Fibroblast of pulmonary artery (primary cell): ENCODE measurements at regions not wholly inside any gene's neighbourhood (a gene's known extent, or its start where the extent isn't known, plus 50 kb on each side); places are given as distances from the start of the nearest gene placed in this dataset.
"Not testable (repeated sequence)": the region's sequence is repeated elsewhere in the genome, so short reads cannot be mapped to it uniquely, and the experiment has no call there.

ENCODE experiments used
- DNase-seq: peaks from one replicate; pipeline ENCODE4 v3.0.0-alpha.2; 2010; ENCODE audit warnings: low read depth
- H3K4me3 ChIP-seq: replicated peaks from 2 replicates; pipeline ENCODE4 v1.5.1; 2011; ENCODE audit warnings: low read depth, mild to moderate bottlenecking, control low read depth, low read length, moderate library complexity
- CTCF ChIP-seq: IDR thresholded peaks from 2 replicates; pipeline ENCODE4 v1.5.1; 2011; ENCODE audit warnings: mild to moderate bottlenecking, control low read depth, low read length, inconsistent platforms; ENCODE audit errors: missing control alignments

GRCh38 chr11:57901756-57902155, 121.9 kb upstream of the OR9Q1 start:
- no peak for TF ChIP-seq CTCF
- DNase-seq, result no peak
- no peak overlapping the region for H3K4me3 ChIP-seq

- DNase-seq, result no peak
- no peak overlapping the region for H3K4me3 ChIP-seq
- no peak for TF ChIP-seq CTCF
Observed at GRCh38 chr11:57903011-57903410, 120.7 kb upstream of the OR9Q1 start.

GRCh38 chr11:57903441-57904123, 120.1 kb upstream of the OR9Q1 start:
- no peak for DNase-seq
- TF ChIP-seq CTCF, result no peak
- H3K4me3 ChIP-seq, result no peak overlapping the region

GRCh38 chr11:57904376-57904775, 119.3 kb upstream of the OR9Q1 start:
- H3K4me3 ChIP-seq, result no peak overlapping the region
- no peak for TF ChIP-seq CTCF
- no peak for DNase-seq

GRCh38 chr11:57905439-57905838, 118.2 kb upstream of the OR9Q1 start:
- no peak overlapping the region for H3K4me3 ChIP-seq
- TF ChIP-seq CTCF, result no peak

GRCh38 chr11:57908399-57908798, 115.3 kb upstream of the OR9Q1 start:
- not testable (repeated sequence) for H3K4me3 ChIP-seq, DNase-seq

More at GRCh38 chr11:57905439-57905838, 118.2 kb upstream of the OR9Q1 start:
- DNase-seq, result no peak

- not testable (repeated sequence) for DNase-seq, H3K4me3 ChIP-seq
Observed at GRCh38 chr11:57911522-57911921, 112.2 kb upstream of the OR9Q1 start.
